GM12878 (cell line): ENCODE measurements at regions not wholly inside any gene's neighbourhood (a gene's known extent, or its start where the extent isn't known, plus 50 kb on each side); places are given as distances from the start of the nearest gene placed in this dataset.

ENCODE experiments used
- ATAC-seq: fragments of 200-7000 bp; cut with Tn5 transposase; 3 replicates; pipeline ENCODE4 v1.9.1; 2020; ENCODE audit warnings: mild to moderate bottlenecking, moderate library complexity
- BruUV-seq: library from RNA; stranded (reverse); fragments of 400-500 nt; replicated peaks from 2 replicates; lab custom pipeline; 2021; lab: Mats Ljungman, UMichigan
- CTCF ChIA-PET: fragments of 300-600 bp; sonication (Branson Sonifier 250); formaldehyde crosslinking; extraction: SDS; loops from one replicate; lab custom pipeline; 2021; ENCODE audit warnings: inconsistent platforms; lab: Yijun Ruan, JAX
- POLR2A ChIA-PET: fragments of 350-600 bp; formaldehyde crosslinking; extraction: SDS; loops from one replicate; lab custom pipeline; 2021; ENCODE audit warnings: inconsistent platforms; lab: Charles Lee
- RAD21 ChIA-PET: fragments of 300-600 bp; sonication (Branson Sonifier 250); formaldehyde crosslinking; loops from one replicate; lab custom pipeline; 2023; ENCODE audit warnings: antibody characterized with exemption; ENCODE audit not compliant: unreplicated experiment; lab: Charles Lee
- SMC1A ChIA-PET: fragments of 300-600 bp; sonication (Branson Sonifier 250); formaldehyde crosslinking; loops from one replicate; lab custom pipeline; 2023; ENCODE audit not compliant: unreplicated experiment, uncharacterized antibody; lab: Charles Lee
- DNase-seq: peaks from one replicate; pipeline ENCODE4 v3.0.0-alpha.2; 2011; ENCODE audit warnings: low read depth, low spot score
- FAIRE-seq: peaks from 3 replicates; lab custom pipeline; 2011; peaks lifted over from hg19 to GRCh38; lab: Jason Lieb, UNC
- H2AFZ ChIP-seq: 2 replicates; pipeline ENCODE4 v1.6.0; 2011; ENCODE audit warnings: low read depth, low read length, control low read depth; ENCODE audit not compliant: control insufficient read depth
- H3K27ac ChIP-seq: 2 replicates; pipeline ENCODE4 v1.5.1; 2011; ENCODE audit warnings: control low read depth; ENCODE audit not compliant: control insufficient read depth, insufficient read depth
- H3K27me3 ChIP-seq, 2 experiments: replicated peaks in 1 of 2; 2 replicates each; pipeline versions ENCODE4 v1.6.0 to v1.6.1; 2011; ENCODE audit warnings: low read length in 1 of 2; ENCODE audit not compliant: control insufficient read depth in 2 of 2, insufficient read depth in 2 of 2
- H3K36me3 ChIP-seq, 2 experiments: 2 replicates each; pipeline ENCODE4 v1.5.1; 2011; ENCODE audit warnings: low read length in 1 of 2; ENCODE audit not compliant: control insufficient read depth in 2 of 2, insufficient read depth in 2 of 2
- H3K4me1 ChIP-seq: 2 replicates; pipeline ENCODE4 v1.6.1; 2011; ENCODE audit warnings: mild to moderate bottlenecking, low read length, moderate library complexity, mixed read lengths; ENCODE audit not compliant: control insufficient read depth, insufficient read depth
- H3K4me2 ChIP-seq: 2 replicates; pipeline ENCODE4 v1.6.0; 2011; ENCODE audit warnings: control low read depth; ENCODE audit not compliant: control insufficient read depth, insufficient read depth
- H3K4me3 ChIP-seq: fragments of 200-600 bp; sonication (generic); 2 replicates; pipeline ENCODE4 v1.5.1; 2016
- H3K79me2 ChIP-seq: 2 replicates; pipeline ENCODE4 v1.6.0; 2011; ENCODE audit warnings: low read length; ENCODE audit not compliant: control insufficient read depth, insufficient read depth
- H3K9ac ChIP-seq: 2 replicates; pipeline ENCODE4 v1.8.0; 2011; ENCODE audit warnings: low read length, control low read depth, mixed read lengths; ENCODE audit not compliant: control insufficient read depth, insufficient read depth
- H3K9me3 ChIP-seq: replicated peaks from 3 replicates; pipeline ENCODE4 v1.5.1; 2011; ENCODE audit warnings: mild to moderate bottlenecking, low read length; ENCODE audit not compliant: control insufficient read depth, insufficient read depth
- H4K20me1 ChIP-seq: 2 replicates; pipeline ENCODE4 v1.6.0; 2011; ENCODE audit not compliant: control insufficient read depth, insufficient read depth
- CTCF ChIP-seq, 3 experiments: IDR thresholded peaks in 2 of 3; conservative IDR thresholded peaks in 1 of 3; 2 replicates each; pipeline ENCODE4 v1.5.1; 2011; ENCODE audit warnings: low read depth in 3 of 3, low read length in 3 of 3, mild to moderate bottlenecking in 3 of 3, control low read depth in 2 of 3, moderate library complexity in 2 of 3, inconsistent platforms in 1 of 3, mixed read lengths in 1 of 3; ENCODE audit not compliant: control insufficient read depth in 2 of 3, insufficient read depth in 1 of 3; ENCODE audit errors: extremely low read depth in 1 of 3
- NBN ChIP-seq: fragments of 450-650 bp; IDR thresholded peaks from 2 replicates; pipeline ENCODE4 v1.6.1; 2016
- RAD21 ChIP-seq: IDR thresholded peaks from 2 replicates; pipeline ENCODE4 v1.6.1; 2011; ENCODE audit warnings: mild to moderate bottlenecking, low read depth, low read length, moderate library complexity; ENCODE audit not compliant: insufficient read depth
- WGBS: methylation state at CpG from one replicate; pipeline ENCODE4 v1.1.6; 2016; ENCODE audit warnings: low lambda C conversion rate; ENCODE audit not compliant: insufficient replicate concordance, insufficient coverage; ENCODE audit errors: missing lambda C conversion rate; 5-methylcytosine and 5-hydroxymethylcytosine counted together
- in situ Hi-C: fragments of 300-500 bp; cut with MboI; formaldehyde crosslinking; loops from 9 replicates; pipeline ENCODE4 v1.14.3; 2018; ENCODE audit warnings: mixed read lengths
- intact Hi-C: fragments of 100-400 bp; cut with micrococcal nuclease; formaldehyde crosslinking; loops from one replicate; pipeline ENCODE4 v1.14.2; 2022; ENCODE audit not compliant: unreplicated experiment

GRCh38 chr6:144714021-144714712 is 429.0 kb downstream of the UTRN start:
- WGBS = 96% methylated on average over 2 of the region's 2 CpGs
- H3K4me1 ChIP-seq = 0 out of 2 replicates have a peak, but pooled peaks cover 4% of the 10 kb centered on the region
- TF ChIP-seq NBN = no peak
- peak; percentile 35; the same call in 1 of the 2 replicates for TF ChIP-seq RAD21
- TF ChIP-seq CTCF (IDR thresholded peaks at IDR 0.05 in 2 of 3, conservative IDR thresholded peaks at IDR 0.05 in 1 of 3; ENCODE audit: control insufficient read depth in 2 of 3, extremely low read depth in 1 of 3, insufficient read depth in 1 of 3, low read depth in 3 of 3, low read length in 3 of 3) = peak in 1 of 3 experiments; percentile 29; a peak in 1 of 6 replicates
- H3K4me2 ChIP-seq = no peak overlapping the region
- peak; percentile 35; the same call in 2 of the 3 replicates for ATAC-seq
- no peaks in the 10 kb centered on the region for H4K20me1 ChIP-seq
- no TSS peak for BruUV-seq
- no peak overlapping the region for H3K27ac ChIP-seq
- no peak overlapping the region for H3K4me3 ChIP-seq
- RAD21 ChIA-PET = interaction anchor here (0.9 to 2.5 kb wide), 2 partner anchors 55 to 65 kb away, joined by 3 to 9 read pairs; no protein-coding TSS in a partner anchor
- no peaks in the 10 kb centered on the region for H3K9me3 ChIP-seq
- no peak overlapping the region for H3K9ac ChIP-seq
- no peaks in the 10 kb centered on the region; a peak in 1 of 4 replicates for H3K36me3 ChIP-seq
- DNase-seq = no peak
- no peaks in the 10 kb centered on the region for H3K79me2 ChIP-seq
- in situ Hi-C loops = no loop called here
- intact Hi-C loops = no loop called here
- no peaks in the 10 kb centered on the region for H3K27me3 ChIP-seq
- CTCF ChIA-PET = interaction anchor here (0.6 to 1.7 kb wide), 4 partner anchors 10 to 132 kb away, joined by 3 to 4 read pairs (median 4); no protein-coding TSS in a partner anchor
- no peak for FAIRE-seq
- H2AFZ ChIP-seq = no peak overlapping the region
- POLR2A ChIA-PET = no interaction called here
- SMC1A ChIA-PET = interaction anchor here (0.9 to 1.7 kb wide), 4 partner anchors 12 to 59 kb away, joined by 3 to 7 read pairs (median 4); no protein-coding TSS in a partner anchor
